HepG2 (cell line): ENCODE measurements at regions not wholly inside any gene's neighbourhood (a gene's known extent, or its start where the extent isn't known, plus 50 kb on each side); places are given as distances from the start of the nearest gene placed in this dataset.

Experiments
- ATAC-seq: fragments of 200-7000 bp; cut with Tn5 transposase; 3 replicates; pipeline ENCODE4 v1.9.1; 2020; ENCODE audit warnings: mild to moderate bottlenecking, moderate library complexity
- BruUV-seq: library from RNA; stranded (reverse); fragments of 400-500 nt; replicated peaks from 2 replicates; lab custom pipeline; 2021; lab: Mats Ljungman, UMichigan
- CTCF ChIA-PET: fragments of 300-600 bp; formaldehyde crosslinking; extraction: SDS; loops from one replicate; lab custom pipeline; 2021; ENCODE audit warnings: low total read pairs, inconsistent platforms, low intra/inter-chr PET ratio; lab: Yijun Ruan, JAX
- POLR2A ChIA-PET: fragments of 350-600 bp; sonication (Branson Sonifier 250); formaldehyde crosslinking; loops from one replicate; lab custom pipeline; 2020; ENCODE audit warnings: antibody characterized with exemption, inconsistent platforms; lab: Yijun Ruan, JAX
- DNase-seq: peaks from one replicate; pipeline ENCODE4 v3.0.0-alpha.2; 2015; ENCODE audit warnings: low spot score
- FAIRE-seq: peaks from 3 replicates; lab custom pipeline; 2011; peaks lifted over from hg19 to GRCh38; lab: Jason Lieb, UNC
- H2AFZ ChIP-seq: one replicate; pipeline ENCODE4 v1.6.1; 2011; ENCODE audit warnings: low read length, inconsistent platforms
- H3K27ac ChIP-seq: fragments of 300-600 bp; 3 replicates; pipeline ENCODE4 v1.8.0; 2011; ENCODE audit warnings: mixed run types, mild to moderate bottlenecking, mixed read lengths, low read length, inconsistent platforms; ENCODE audit not compliant: insufficient read depth; ENCODE audit errors: extremely low read length
- H3K27me3 ChIP-seq, 2 experiments: fragments of 200-600 bp in 1 of 2; 2 replicates in 1 of 2; 3 replicates in 1 of 2; pipeline versions ENCODE4 v1.6.0 to v1.8.0; 2011; ENCODE audit warnings: low read length in 2 of 2, mild to moderate bottlenecking in 2 of 2, moderate library complexity in 2 of 2, inconsistent platforms in 1 of 2; ENCODE audit not compliant: insufficient read depth in 2 of 2, control insufficient read depth in 1 of 2
- H3K36me3 ChIP-seq, 2 experiments: fragments of 200-600 bp in 1 of 2; replicated peaks in 1 of 2; 2 replicates in 1 of 2; 3 replicates in 1 of 2; pipeline versions ENCODE4 v1.5.1 to v1.8.0; 2011; ENCODE audit warnings: low read length in 2 of 2, inconsistent platforms in 1 of 2; ENCODE audit not compliant: insufficient read depth in 2 of 2, control insufficient read depth in 1 of 2
- H3K4me1 ChIP-seq: 2 replicates; pipeline ENCODE4 v1.5.1; 2012; ENCODE audit warnings: low read length, inconsistent platforms; ENCODE audit not compliant: insufficient read depth
- H3K4me2 ChIP-seq: 2 replicates; pipeline ENCODE4 v1.6.0; 2011; ENCODE audit warnings: low read depth, low read length, inconsistent platforms
- H3K4me3 ChIP-seq, 3 experiments: fragments of 200-600 bp in 1 of 3; sonication (generic), shearing (Covaris generic) in 1 of 3; replicated peaks in 1 of 3; 2 replicates each; pipeline ENCODE4 v1.5.1; 2011 to 2016; ENCODE audit warnings: low read length in 3 of 3, inconsistent platforms in 2 of 3, low read depth in 2 of 3, mild to moderate bottlenecking in 2 of 3, control low read depth in 1 of 3, mixed read lengths in 1 of 3; ENCODE audit not compliant: insufficient read depth in 1 of 3
- H3K79me2 ChIP-seq: one replicate; pipeline ENCODE4 v1.6.1; 2011; ENCODE audit warnings: low read length, inconsistent platforms; ENCODE audit not compliant: insufficient read depth
- H3K9ac ChIP-seq: 2 replicates; pipeline ENCODE4 v1.6.0; 2011; ENCODE audit warnings: mild to moderate bottlenecking, low read depth, low read length, inconsistent platforms; ENCODE audit not compliant: insufficient read depth
- H3K9me3 ChIP-seq: 2 replicates; pipeline ENCODE4 v1.5.1; 2012; ENCODE audit warnings: mild to moderate bottlenecking, low read length
- H4K20me1 ChIP-seq: 2 replicates; pipeline ENCODE4 v1.6.0; 2011; ENCODE audit warnings: inconsistent platforms, mild to moderate bottlenecking, low read length, moderate library complexity; ENCODE audit not compliant: insufficient read depth
- NFE2 ChIP-seq: sonication (generic); formaldehyde crosslinking; IDR thresholded peaks from 2 replicates; pipeline ENCODE4 v1.4.0; 2020; ENCODE audit warnings: missing genetic modification reagents
- RAD21 ChIP-seq: fragments of 450-650 bp; formaldehyde crosslinking; IDR thresholded peaks from 2 replicates; pipeline ENCODE4 v1.5.0; 2020; ENCODE audit warnings: mild to moderate bottlenecking
- SSRP1 ChIP-seq: IDR thresholded peaks from 2 replicates; pipeline ENCODE4 v1.6.1; 2016; ENCODE audit warnings: control low read depth
- TOPORS ChIP-seq: sonication (generic); formaldehyde crosslinking; IDR thresholded peaks from 2 replicates; pipeline ENCODE4 v1.8.0; 2023; ENCODE audit warnings: mild to moderate bottlenecking, missing genetic modification reagents
- ZNF329 ChIP-seq: sonication (generic); formaldehyde crosslinking; IDR thresholded peaks from 2 replicates; pipeline ENCODE4 v1.9.0; 2021; ENCODE audit warnings: low read depth, mild to moderate bottlenecking, missing genetic modification reagents
- WGBS: methylation state at CpG from one replicate; pipeline ENCODE4 v1.1.6; 2017; ENCODE audit warnings: low lambda C conversion rate; 5-methylcytosine and 5-hydroxymethylcytosine counted together
- in situ Hi-C: cut with HindIII; loops from 2 replicates; pipeline ENCODE4 v1.10.0; 2017; ENCODE audit warnings: low pct_unique_long_range_greater_than_20kb; ENCODE audit not compliant: extremely low pct_ligation_motif_present
- intact Hi-C: fragments of 100-400 bp; cut with micrococcal nuclease; formaldehyde crosslinking; loops from one replicate; pipeline ENCODE4 v1.10.0; 2022; ENCODE audit not compliant: unreplicated experiment
- TF ChIP-seq, protein P1 (sequence below): sonication (generic); formaldehyde crosslinking; conservative IDR thresholded peaks from 2 replicates; pipeline ENCODE4 v1.4.0; 2020; ENCODE audit warnings: mild to moderate bottlenecking, missing genetic modification reagents, moderate library complexity
- TF ChIP-seq, protein P2 (sequence below): sonication (generic); formaldehyde crosslinking; conservative IDR thresholded peaks from 2 replicates; pipeline ENCODE4 v1.8.1; 2023; ENCODE audit warnings: missing genetic modification reagents
- TF ChIP-seq, protein P3 (sequence below): conservative IDR thresholded peaks from 2 replicates; pipeline ENCODE4 v1.6.1; 2018; ENCODE audit warnings: missing genetic modification reagents
- TF ChIP-seq, protein P4 (sequence below), 2 experiments: sonication (generic) in 1 of 2; formaldehyde crosslinking in 1 of 2; IDR thresholded peaks; 2 replicates each; pipeline versions ENCODE4 v1.4.0 to v1.6.1; 2018 to 2020; ENCODE audit warnings: missing genetic modification reagents in 2 of 2, borderline replicate concordance in 1 of 2, low read depth in 1 of 2, mild to moderate bottlenecking in 1 of 2, missing biosample characterization in 1 of 2
- TF ChIP-seq, protein P5 (sequence below): sonication (generic); formaldehyde crosslinking; IDR thresholded peaks from 2 replicates; pipeline ENCODE4 v1.4.0; 2020; ENCODE audit warnings: missing genetic modification reagents
- TF ChIP-seq, protein P6 (sequence below): sonication (generic); formaldehyde crosslinking; IDR thresholded peaks from 2 replicates; pipeline ENCODE4 v1.5.0; 2020; ENCODE audit warnings: mild to moderate bottlenecking, missing genetic modification reagents

DNA sequence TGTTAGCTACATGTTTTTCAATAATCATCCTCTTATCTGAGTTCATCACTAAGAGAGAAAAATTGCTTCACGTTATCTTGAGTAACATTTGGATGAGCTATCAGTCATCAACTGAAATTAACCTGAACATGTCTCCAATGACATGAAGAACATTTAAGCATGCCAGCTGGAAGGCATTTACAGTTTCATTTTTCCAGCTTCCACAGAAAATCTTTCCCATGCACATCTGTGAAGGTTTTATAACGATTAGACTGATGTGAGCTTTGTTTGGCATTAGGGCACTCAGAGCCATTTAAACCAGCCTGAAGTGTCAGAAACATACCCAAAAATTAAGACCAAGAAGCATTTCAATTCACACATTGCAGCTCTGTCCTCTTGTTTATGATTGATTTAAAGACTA is 235.8 kb upstream of the ARHGEF26 start:
- no peak for DNase-seq
- H3K4me3 ChIP-seq, result no peak overlapping the region
- no TSS peak for BruUV-seq
- ChIA-PET CTCF (no interaction called here), POLR2A (no interaction called here)
- H3K9me3 ChIP-seq, result no peaks in the 10 kb centered on the region
- 0% methylated on average over 2 of the region's 2 CpGs for WGBS
- no peak overlapping the region for H3K9ac ChIP-seq
- H3K79me2 ChIP-seq, result no peaks in the 10 kb centered on the region
- no peak overlapping the region for H3K4me2 ChIP-seq
- no peak overlapping the region for H2AFZ ChIP-seq
- in situ Hi-C loops, result no loop called here
- no peak for FAIRE-seq
- no peaks in the 10 kb centered on the region for H3K4me1 ChIP-seq
- H4K20me1 ChIP-seq, result no peaks in the 10 kb centered on the region
- no peaks in the 10 kb centered on the region for H3K27me3 ChIP-seq
- no peak for ATAC-seq
- intact Hi-C loops, result no loop called here
- H3K27ac ChIP-seq, result no peak overlapping the region
- TF ChIP-seq, protein P1, sequence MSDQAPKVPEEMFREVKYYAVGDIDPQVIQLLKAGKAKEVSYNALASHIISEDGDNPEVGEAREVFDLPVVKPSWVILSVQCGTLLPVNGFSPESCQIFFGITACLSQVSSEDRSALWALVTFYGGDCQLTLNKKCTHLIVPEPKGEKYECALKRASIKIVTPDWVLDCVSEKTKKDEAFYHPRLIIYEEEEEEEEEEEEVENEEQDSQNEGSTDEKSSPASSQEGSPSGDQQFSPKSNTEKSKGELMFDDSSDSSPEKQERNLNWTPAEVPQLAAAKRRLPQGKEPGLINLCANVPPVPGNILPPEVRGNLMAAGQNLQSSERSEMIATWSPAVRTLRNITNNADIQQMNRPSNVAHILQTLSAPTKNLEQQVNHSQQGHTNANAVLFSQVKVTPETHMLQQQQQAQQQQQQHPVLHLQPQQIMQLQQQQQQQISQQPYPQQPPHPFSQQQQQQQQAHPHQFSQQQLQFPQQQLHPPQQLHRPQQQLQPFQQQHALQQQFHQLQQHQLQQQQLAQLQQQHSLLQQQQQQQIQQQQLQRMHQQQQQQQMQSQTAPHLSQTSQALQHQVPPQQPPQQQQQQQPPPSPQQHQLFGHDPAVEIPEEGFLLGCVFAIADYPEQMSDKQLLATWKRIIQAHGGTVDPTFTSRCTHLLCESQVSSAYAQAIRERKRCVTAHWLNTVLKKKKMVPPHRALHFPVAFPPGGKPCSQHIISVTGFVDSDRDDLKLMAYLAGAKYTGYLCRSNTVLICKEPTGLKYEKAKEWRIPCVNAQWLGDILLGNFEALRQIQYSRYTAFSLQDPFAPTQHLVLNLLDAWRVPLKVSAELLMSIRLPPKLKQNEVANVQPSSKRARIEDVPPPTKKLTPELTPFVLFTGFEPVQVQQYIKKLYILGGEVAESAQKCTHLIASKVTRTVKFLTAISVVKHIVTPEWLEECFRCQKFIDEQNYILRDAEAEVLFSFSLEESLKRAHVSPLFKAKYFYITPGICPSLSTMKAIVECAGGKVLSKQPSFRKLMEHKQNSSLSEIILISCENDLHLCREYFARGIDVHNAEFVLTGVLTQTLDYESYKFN (CRISPR knock-in tag), result no peak
- TF ChIP-seq, protein P2, sequence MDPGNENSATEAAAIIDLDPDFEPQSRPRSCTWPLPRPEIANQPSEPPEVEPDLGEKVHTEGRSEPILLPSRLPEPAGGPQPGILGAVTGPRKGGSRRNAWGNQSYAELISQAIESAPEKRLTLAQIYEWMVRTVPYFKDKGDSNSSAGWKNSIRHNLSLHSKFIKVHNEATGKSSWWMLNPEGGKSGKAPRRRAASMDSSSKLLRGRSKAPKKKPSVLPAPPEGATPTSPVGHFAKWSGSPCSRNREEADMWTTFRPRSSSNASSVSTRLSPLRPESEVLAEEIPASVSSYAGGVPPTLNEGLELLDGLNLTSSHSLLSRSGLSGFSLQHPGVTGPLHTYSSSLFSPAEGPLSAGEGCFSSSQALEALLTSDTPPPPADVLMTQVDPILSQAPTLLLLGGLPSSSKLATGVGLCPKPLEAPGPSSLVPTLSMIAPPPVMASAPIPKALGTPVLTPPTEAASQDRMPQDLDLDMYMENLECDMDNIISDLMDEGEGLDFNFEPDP, result no peak
- TF ChIP-seq SSRP1 (CRISPR knock-in tag) (no peak), NFE2 (CRISPR knock-in tag) (no peak), ZNF329 (CRISPR knock-in tag) (no peak), RAD21 (CRISPR knock-in tag) (no peak), TOPORS (CRISPR knock-in tag) (no peak)
- TF ChIP-seq, protein P3, sequence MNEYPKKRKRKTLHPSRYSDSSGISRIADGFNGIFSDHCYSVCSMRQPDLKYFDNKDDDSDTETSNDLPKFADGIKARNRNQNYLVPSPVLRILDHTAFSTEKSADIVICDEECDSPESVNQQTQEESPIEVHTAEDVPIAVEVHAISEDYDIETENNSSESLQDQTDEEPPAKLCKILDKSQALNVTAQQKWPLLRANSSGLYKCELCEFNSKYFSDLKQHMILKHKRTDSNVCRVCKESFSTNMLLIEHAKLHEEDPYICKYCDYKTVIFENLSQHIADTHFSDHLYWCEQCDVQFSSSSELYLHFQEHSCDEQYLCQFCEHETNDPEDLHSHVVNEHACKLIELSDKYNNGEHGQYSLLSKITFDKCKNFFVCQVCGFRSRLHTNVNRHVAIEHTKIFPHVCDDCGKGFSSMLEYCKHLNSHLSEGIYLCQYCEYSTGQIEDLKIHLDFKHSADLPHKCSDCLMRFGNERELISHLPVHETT (CRISPR knock-in tag), result no peak
- TF ChIP-seq, protein P4, sequence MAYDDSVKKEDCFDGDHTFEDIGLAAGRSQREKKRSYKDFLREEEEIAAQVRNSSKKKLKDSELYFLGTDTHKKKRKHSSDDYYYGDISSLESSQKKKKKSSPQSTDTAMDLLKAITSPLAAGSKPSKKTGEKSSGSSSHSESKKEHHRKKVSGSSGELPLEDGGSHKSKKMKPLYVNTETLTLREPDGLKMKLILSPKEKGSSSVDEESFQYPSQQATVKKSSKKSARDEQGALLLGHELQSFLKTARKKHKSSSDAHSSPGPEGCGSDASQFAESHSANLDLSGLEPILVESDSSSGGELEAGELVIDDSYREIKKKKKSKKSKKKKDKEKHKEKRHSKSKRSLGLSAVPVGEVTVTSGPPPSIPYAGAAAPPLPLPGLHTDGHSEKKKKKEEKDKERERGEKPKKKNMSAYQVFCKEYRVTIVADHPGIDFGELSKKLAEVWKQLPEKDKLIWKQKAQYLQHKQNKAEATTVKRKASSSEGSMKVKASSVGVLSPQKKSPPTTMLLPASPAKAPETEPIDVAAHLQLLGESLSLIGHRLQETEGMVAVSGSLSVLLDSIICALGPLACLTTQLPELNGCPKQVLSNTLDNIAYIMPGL (CRISPR knock-in tag; IDR thresholded peaks at IDR 0.05; ENCODE audit: borderline replicate concordance in 1 of 2, low read depth in 1 of 2), result no peak
- TF ChIP-seq, protein P5, sequence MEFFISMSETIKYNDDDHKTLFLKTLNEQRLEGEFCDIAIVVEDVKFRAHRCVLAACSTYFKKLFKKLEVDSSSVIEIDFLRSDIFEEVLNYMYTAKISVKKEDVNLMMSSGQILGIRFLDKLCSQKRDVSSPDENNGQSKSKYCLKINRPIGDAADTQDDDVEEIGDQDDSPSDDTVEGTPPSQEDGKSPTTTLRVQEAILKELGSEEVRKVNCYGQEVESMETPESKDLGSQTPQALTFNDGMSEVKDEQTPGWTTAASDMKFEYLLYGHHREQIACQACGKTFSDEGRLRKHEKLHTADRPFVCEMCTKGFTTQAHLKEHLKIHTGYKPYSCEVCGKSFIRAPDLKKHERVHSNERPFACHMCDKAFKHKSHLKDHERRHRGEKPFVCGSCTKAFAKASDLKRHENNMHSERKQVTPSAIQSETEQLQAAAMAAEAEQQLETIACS (CRISPR knock-in tag), result no peak
- TF ChIP-seq, protein P6, sequence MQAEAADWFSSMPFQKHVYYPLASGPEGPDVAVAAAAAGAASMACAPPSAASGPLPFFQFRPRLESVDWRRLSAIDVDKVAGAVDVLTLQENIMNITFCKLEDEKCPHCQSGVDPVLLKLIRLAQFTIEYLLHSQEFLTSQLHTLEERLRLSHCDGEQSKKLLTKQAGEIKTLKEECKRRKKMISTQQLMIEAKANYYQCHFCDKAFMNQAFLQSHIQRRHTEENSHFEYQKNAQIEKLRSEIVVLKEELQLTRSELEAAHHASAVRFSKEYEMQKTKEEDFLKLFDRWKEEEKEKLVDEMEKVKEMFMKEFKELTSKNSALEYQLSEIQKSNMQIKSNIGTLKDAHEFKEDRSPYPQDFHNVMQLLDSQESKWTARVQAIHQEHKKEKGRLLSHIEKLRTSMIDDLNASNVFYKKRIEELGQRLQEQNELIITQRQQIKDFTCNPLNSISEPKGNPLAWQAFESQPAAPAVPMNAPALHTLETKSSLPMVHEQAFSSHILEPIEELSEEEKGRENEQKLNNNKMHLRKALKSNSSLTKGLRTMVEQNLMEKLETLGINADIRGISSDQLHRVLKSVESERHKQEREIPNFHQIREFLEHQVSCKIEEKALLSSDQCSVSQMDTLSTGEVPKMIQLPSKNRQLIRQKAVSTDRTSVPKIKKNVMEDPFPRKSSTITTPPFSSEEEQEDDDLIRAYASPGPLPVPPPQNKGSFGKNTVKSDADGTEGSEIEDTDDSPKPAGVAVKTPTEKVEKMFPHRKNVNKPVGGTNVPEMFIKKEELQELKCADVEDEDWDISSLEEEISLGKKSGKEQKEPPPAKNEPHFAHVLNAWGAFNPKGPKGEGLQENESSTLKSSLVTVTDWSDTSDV (CRISPR knock-in tag), result no peak
- H3K36me3 ChIP-seq, result no peaks in the 10 kb centered on the region
